Left colon (tissue), 2 donors: ENCODE measurements at regions not wholly inside any gene's neighbourhood (a gene's known extent, or its start where the extent isn't known, plus 50 kb on each side); places are given as distances from the start of the nearest gene placed in this dataset.

Experiments used
- ATAC-seq: fragments of 200-7000 bp; cut with Tn5 transposase; one replicate; pipeline ENCODE4 v1.9.1; 2020; ENCODE audit warnings: mild to moderate bottlenecking, moderate library complexity
- DNase-seq, 2 donors: peaks; one replicate each; pipeline ENCODE4 v3.0.0-alpha.2; 2020
- intact Hi-C, 2 donors: fragments of 100-400 bp; cut with DNase I in 1 of 2; cut with micrococcal nuclease in 1 of 2; formaldehyde crosslinking; loops; one replicate each; pipeline versions ENCODE4 v1.11.2 to v1.14.0; 2022; cut with DNase I, micrococcal nuclease
- donor health status: DM: no; HTN: no; CAD: no.
- donor health status: DM: yes; HTN: yes; CAD: no.

DNA sequence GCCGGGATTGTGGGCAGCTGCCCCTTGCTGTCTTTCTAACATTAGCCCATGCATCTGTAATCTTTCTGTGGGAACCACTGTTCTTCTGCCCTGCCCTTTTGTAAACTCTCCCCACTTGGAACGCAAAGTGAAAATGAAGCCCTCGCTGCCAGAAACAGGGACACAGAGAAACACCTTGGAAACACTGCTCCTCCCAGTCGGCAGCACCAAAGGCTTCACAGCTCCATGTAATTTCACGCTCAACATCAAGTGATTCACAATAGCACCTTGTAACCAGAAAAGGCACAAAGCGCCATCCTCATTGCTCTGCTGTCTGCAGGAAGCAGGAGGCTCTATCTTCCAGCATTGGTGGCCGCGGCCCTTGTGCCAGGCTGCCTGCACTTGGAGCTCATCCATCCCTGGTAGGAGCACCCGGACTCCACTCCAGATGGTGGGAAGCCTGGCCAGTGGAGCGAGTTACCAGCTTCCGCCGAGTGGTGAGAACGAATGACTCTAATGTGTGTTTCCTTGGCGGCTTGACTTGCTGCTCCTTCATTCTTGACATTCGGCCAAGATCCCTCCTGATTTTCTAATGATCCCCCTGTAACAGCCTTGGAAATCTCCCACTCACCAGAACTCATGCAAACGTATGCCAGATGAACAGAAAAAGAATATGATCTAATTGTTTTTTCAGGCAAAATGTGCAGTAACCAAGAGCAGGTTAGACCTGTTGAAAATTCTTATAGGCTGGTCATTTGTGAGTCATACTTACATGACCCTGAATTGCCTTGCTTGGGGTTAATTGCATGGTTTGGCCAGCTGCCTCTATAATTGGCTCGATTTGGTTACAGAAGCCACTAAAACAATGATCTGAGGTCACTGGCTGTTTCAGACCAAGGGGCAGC, 169.1 kb upstream of the CDYL start:
- ATAC-seq, result peak; percentile 88
- DNase-seq, result peak; percentile 38
- intact Hi-C loops, result no loop called here

DNA sequence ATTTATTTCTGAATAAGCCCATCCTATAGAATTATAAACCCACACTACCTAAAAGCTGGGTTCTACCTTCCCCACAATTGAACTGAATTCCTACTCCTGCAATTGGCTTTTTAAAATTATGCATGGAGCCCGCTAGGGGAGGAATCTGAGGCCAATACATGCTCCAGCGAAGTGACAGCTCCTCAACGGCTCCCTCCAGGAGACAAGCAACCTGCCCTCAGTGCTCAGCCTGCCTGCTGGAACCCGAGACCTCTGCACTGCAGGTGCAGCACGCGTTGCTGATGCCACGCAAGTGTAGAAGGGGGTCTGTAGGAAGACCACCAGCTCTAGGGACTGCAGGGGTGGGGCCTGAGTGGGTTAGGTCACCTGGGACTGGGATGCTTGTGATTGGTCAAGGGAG, 170.2 kb upstream of the CDYL start:
- no peak for DNase-seq
- ATAC-seq, result no peak
- intact Hi-C loops, result no loop called here

DNA sequence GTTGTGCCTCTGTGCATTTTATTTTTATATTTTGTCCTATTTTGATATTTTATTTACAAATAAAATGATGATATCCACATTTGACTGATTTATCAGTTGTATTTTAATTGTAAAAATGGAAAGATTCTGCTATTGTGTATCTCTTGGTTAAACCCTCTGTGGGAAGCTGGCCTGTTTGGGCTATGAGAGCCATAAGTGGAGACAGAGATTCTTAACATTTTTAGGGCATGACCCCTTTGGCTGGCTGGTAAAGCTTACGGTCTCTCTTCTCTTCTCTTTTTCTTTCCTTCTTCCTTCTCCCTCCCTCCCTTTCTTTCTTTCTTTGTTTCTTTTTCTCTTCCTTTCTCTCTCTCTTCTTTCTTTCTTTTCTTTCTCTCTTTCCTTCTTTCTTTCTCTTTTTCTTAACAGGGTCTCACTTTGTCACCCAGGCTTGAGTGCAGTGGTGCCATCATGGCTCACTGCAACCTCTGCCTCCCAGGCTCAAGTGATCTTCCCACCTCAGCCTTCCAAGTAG, 172.3 kb upstream of the CDYL start:
- ATAC-seq (no peak), DNase-seq (no peak)
- intact Hi-C loops, result no loop called here

DNA sequence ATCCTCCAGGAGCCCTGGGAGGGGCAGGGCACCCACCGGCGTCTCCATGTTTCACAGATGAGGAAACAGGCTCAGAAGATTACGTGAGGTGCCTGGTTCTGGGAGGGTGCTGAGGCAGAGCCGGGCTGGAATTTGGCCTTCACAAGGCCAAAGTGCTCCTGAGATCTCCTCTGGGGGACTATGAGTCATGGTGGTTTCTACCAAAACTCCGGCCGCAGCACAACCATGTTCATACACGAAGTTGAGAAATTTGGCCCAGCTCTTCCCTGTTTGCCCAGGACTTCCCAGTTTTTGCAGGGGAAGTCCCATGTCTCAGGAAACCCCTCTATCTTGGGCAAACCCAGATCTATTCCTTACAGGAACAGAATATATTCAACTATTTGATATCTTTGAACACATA, 172.9 kb upstream of the CDYL start:
- ATAC-seq (no peak), DNase-seq (no peak)
- intact Hi-C loops, result no loop called here

DNA sequence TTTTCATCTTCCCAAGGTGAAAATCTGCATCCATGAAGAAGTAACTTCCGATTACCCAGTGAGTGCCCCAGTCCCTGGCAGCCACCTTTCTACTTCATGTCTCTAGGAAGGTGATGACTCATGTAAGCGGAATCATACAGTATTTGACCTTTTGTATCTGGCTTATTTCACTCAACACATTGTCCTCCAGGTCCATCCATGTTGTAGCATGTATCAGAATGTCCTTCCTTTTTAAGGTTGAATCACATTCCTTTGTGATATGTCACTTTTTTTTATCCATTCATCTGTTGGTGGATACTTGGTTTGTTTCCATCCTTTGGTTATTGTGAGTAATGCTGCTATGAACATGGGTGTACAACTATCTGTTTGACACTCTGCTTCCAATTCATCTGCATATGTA, 176.3 kb upstream of the CDYL start:
- ATAC-seq (no peak), DNase-seq (no peak)
- intact Hi-C loops, result no loop called here

DNA sequence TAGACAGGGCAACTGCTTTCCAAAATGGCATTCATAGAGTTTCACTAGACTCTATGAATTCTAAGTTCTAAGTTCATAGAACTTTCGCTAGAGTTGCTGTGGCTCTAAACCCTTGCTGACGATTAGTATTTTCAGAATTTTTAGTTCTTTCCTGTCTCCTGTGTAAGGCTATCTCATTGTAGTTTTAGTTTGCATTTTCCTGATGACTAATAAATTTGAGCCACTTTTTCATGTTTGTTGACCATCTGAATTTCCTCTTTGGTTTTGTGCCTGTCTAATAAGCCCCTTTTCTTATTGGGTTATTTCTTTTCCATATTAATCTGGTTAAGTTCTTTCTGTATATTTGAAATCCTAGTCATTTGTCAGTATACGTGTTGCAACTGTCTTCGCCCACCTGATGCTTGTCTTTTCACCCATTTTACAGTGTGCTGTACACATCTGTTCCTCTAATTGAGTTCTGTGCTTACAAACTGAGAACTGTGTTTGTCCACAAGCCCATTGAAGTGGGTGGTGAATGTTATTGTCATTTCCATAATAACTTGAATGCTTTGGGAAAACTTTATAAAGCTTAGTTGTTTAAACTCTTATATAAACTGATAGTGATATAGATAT, 177.7 kb upstream of the CDYL start:
- intact Hi-C loops, result no loop called here
- DNase-seq (no peak), ATAC-seq (no peak)

DNA sequence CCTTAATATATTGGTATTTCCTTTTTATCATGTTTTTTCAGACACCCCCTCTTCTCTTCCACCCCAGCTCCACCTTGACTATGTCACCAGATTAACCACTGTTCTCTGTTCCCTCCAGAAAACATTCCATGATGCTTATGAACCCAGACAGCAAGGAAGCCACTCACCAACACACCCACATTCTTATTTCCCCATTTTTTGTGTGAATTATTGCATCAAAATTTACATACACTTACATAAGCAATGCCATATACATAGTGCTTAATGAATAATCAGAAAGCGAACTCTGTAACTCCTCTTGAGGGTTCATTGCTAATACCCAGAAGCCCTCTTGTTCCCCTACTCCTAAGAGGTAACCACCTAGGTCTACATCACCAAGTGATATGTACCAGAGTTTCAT, 182.3 kb upstream of the CDYL start:
- ATAC-seq (no peak), DNase-seq (no peak)
- intact Hi-C loops, result no loop called here

DNA sequence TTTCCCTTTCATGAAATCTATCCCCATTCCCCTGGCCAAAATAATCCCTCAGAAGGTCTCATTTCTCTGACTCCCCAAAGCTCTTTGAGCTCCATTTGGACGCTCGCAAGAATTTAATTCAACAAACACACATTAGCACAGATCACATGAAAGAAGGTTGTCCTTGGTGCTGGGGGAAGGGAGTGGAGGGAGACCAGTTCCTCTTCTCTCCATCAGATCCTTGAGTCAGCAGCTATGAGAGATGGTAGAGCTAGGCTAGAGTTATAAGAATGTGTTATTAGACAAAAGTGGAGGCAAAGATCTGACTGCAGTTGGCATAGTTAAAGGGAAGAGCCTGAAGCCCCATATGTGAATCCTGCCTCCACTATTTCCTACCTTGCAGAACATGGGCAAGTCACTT, 184.2 kb upstream of the CDYL start:
- ATAC-seq, result no peak
- DNase-seq, result no peak
- intact Hi-C loops, result no loop called here

DNA sequence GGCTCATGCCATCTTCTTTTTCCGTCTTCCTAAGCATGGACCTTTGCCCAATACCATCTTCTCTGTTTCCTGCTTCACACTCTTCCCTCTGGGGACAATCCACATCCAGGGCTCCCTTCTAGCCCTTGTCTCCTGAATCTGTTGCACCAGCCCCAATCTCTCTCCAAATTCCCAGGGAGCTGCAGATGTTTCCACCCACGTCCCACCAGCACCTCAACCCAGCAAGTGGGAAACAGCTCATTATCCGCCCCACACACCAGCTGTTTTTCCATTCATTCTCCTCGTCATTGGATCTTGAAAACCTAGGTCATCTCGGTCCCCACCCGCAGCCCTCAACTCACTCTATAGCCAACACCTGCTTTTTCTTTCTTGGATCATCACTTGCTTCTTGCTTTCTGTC, 185.0 kb upstream of the CDYL start:
- no peak for DNase-seq
- no peak for ATAC-seq
- intact Hi-C loops, result no loop called here

DNA sequence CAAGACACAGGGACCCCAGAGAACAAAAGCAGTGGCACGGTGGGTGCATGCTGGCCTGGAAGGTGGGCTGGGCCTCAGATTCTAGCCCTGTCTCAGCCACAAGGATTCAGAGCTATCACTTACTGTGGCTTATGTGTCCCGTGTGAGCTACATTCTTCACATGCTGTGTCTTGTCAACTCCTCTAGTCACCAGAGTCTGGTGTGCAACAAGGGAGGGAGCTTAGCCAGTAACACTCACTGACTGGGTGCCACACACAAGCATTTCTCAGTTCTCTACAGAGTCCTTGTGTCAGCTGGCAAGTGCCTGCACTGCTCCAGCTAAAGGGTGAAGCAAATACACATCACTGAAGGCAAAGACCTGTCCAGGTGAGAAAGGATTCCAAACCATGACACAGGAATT, 186.9 kb upstream of the CDYL start:
- ATAC-seq, result no peak
- intact Hi-C loops, result no loop called here
- no peak for DNase-seq

DNA sequence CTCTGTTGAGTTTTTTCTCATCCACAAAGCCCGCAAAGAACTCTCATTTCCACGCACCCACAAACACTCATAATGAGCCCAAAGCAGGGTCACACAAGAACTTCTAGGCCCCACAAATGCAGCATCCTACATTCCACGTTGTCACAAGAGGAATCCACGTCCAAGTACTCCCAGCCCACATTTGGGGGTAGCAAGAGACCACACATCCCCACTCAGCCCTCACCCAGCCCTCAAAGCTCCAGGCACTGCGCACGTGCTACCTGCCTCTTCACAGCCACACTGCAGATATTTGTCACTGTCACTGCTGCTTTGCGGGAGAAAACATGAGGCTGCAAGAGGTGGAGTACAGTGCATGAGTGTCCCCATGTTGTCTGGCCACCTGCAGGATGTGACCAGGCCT, 187.6 kb upstream of the CDYL start:
- intact Hi-C loops, result no loop called here
- ATAC-seq (no peak), DNase-seq (no peak)

DNA sequence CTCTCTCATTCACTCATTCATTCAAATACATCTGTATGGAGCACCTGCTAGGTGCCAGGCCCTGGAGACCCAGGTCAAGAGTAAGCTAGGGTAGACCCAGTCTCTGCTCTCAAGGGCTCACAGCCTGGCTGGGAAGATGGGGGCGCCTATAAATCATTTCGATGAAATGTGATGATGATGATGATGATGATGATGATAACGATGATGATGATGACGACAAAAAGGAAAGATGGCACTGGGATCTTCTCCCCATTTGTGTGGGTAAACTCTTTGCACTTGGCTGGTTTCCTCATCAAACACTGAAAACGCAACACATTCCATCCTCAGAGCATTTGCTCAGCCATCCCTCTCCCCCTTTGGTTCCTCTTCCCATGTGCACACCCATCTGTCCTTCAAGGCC, 188.0 kb upstream of the CDYL start:
- ATAC-seq (no peak), DNase-seq (no peak)
- intact Hi-C loops, result no loop called here

DNA sequence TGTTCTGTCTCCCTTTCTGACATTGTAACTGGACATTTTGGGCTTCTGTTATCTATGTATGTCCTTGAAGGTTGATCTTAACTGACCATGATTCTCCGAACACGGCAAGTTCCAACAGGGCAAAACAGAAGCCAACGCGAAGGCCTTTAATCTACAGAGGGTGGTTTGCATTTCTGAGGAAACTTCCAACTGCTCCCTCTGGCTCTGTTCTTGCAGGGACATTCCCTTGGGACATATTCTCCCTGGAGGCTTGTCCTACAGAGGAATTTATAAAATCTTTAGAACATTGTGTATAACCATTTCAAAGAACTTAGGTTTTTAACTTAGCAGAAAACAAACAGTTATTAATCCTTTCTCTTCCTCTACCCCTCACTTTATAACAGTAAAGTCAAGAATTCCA, 189.0 kb upstream of the CDYL start:
- DNase-seq, result no peak
- intact Hi-C loops, result no loop called here
- ATAC-seq, result no peak

DNA sequence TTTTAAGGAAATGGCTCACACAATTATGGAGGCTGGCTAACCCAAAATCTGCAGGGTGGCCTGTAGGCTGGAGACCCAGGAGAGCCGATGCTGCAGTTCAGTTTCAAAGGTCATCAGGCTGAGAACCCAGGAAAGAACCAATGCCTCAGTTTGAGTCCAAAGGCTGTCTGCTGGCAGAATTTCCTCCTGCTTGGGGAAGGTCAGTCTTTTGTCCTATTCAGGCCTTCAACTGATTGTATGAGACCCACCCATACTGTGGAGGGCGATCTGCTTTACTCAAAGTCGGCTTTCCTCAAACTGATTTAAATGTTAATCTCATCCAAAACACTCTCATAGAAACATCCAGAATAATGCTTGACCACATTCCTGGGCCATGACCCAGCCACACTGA, 189.7 kb upstream of the CDYL start:
- no peak for DNase-seq
- intact Hi-C loops, result no loop called here
- peak; percentile 57 for ATAC-seq

DNA sequence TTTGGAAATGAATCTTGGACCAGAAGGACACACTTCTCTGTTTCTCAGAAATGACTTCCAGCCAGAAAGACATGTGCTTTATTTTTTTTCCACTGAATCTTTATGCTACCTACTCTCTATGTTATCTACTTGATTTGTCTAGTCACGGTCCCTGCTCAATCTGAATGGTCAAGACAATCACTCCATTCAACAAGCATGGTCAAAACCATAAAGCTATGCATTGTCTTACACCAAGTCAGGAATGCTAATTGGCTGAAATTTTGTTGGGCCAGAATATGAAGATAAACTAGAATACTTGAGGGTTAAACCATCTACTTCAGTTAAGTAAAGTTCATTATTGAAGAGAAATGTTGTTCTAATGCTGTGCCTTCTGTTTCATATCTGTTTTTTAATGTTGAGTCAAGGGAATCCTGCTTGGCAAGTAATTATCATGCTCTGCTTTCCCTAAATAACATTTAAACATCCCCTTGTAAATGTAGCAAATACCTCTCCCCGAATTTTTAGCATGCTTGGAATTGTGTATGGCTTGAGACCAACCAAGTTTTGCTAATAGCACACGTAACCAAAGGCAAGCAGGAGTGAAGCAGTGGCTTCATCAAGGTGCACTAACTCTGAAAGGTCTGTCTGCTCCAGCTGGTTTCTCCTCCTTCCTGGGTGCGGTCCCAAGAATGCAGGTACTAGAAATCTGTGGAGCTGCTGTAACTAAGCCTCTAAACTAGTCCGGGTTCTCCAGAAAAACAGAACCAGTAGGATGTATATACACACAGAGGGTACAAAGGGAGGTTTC, 190.3 kb upstream of the CDYL start:
- ATAC-seq, result peak; percentile 60

DNA sequence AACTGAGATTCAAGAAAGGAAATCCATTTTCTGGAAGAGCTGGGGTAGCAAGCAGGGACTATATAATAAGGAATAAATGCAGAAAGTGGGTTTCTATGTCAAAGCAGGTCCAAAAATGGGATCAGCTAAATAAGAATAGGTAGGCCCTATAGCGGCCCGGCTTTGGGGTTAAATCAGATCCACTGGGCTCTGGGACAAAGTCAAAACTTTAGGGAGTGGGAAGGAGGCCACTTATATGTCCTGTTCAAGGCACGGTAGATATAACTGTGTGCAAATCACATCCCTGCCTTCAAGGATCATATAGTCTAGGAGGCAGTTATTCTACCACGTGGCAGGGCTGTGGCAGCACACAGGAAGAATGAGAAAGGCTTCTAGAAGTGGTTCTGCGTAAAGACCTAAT, 191.4 kb upstream of the CDYL start:
- intact Hi-C loops, result no loop called here
- DNase-seq (no peak), ATAC-seq (no peak)

More for the DNA sequence above, 190.3 kb upstream of the CDYL start:
- intact Hi-C loops, result no loop called here
- DNase-seq, result no peak

DNA sequence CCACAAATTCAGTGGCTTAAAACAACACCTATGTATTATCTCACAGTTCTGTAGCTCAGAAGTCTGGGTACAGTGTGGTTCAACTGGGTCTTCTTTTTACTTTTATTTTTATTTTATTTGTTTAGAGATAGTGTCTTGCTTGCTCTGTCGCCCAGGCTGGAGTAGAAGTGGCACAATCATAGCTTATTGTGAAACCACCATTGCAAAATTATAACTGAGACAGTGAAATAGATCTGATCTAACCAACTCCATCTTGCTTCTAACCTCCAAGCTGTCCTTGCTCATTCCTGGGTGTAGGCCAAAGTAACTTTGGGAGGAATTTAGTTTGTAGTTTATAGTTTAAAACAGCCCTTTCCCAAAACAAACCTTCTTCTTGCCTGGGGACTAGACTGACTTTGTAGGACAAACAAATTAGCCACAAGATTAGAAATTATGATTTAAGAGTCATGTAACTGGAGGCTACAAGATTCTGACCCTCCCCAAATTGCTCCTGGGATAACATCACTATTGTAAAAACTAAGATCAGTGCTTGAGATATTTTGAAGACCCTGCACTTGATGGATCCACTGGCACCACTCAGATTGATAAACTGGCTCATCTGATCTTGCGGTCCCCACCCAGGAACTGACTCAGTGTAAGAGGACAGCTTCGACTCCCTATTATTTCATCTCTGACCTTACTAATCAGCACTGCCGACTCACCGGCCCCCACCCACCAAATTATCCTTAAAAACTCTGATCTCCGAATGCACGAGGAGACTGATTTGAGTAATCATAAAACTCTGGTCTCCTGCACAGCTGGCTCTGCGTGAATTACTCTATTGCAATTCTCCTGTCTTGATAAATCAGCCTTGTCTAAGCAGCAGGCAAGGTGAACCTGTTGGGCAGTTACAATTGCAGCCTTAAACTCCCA, 193.4 kb upstream of the CDYL start:
- ATAC-seq, result no peak
- DNase-seq, result no peak
- intact Hi-C loops, result no loop called here

DNA sequence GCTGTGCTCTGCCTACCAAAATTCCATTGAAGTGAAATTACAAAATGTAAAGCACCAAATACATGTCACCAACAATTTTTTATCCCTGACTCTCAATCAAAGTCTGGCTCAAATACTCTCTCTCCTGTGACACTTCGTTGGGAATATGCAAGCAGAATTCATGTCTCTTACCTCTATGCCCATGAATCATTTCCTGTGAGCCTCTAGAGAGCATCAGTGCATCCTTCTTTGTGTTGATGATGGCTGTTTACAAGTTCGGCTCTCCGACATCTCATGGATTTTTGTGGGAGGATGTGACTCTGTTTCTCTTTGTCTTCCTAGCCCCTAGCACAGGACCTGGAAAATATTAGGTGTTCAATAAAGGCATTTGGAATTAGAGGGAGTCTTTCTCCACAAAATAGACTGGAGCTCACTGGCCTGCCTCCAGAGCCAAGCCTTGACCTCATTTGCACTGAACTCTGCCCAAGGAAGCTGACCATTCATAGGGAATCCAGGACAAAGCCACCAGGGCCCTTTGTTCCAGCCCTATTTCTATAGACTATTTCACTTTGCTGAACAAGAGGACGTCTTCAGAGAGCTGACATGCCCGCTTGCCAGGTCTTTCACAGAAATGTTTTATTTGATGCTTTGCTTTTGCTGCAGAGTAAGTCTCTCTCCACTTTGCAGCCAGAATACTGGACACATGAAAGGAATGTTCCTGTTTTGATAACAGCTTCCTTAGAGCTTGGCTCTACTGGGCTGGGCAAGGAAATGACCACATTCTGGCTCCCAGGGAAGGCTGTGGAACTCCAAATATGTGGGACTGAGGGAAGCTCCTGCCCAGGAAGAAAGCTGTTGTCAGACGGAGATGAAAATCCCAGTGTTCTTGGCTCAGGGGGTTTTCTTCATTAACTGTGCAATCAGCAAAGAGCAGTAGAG, 194.5 kb upstream of the CDYL start:
- no peak for DNase-seq
- ATAC-seq, result no peak
- intact Hi-C loops, result no loop called here
